Muscle of leg (tissue), 3 donors: ENCODE measurements at regions not wholly inside any gene's neighbourhood (a gene's known extent, or its start where the extent isn't known, plus 50 kb on each side); places are given as distances from the start of the nearest gene placed in this dataset.

Experiments
- DNase-seq: peaks from one replicate; pipeline ENCODE4 v3.0.0; 2013
- H3K27ac ChIP-seq: one replicate; pipeline ENCODE4 v1.5.1; 2013; ENCODE audit warnings: mild to moderate bottlenecking, low read length, control low read depth
- H3K27me3 ChIP-seq: one replicate; pipeline ENCODE4 v1.6.1; 2013; ENCODE audit warnings: low read length; ENCODE audit not compliant: control insufficient read depth, insufficient read depth
- H3K36me3 ChIP-seq: one replicate; pipeline ENCODE4 v1.6.1; 2013; ENCODE audit warnings: low read length; ENCODE audit not compliant: control insufficient read depth, insufficient read depth
- H3K4me1 ChIP-seq: one replicate; pipeline ENCODE4 v1.6.1; 2013; ENCODE audit warnings: low read length; ENCODE audit not compliant: control insufficient read depth, insufficient read depth
- H3K4me3 ChIP-seq: one replicate; pipeline ENCODE4 v1.5.1; 2013; ENCODE audit warnings: low read length, control low read depth
- H3K9me3 ChIP-seq: replicated peaks from 2 replicates; pipeline ENCODE4 v1.6.1; 2013; ENCODE audit warnings: low read depth, low read length; ENCODE audit not compliant: control insufficient read depth
- WGBS: methylation state at CpG from one replicate; pipeline ENCODE4 v1.1.5; 2013; ENCODE audit warnings: missing lambda C conversion rate; ENCODE audit not compliant: insufficient coverage; 5-methylcytosine and 5-hydroxymethylcytosine counted together

DNA sequence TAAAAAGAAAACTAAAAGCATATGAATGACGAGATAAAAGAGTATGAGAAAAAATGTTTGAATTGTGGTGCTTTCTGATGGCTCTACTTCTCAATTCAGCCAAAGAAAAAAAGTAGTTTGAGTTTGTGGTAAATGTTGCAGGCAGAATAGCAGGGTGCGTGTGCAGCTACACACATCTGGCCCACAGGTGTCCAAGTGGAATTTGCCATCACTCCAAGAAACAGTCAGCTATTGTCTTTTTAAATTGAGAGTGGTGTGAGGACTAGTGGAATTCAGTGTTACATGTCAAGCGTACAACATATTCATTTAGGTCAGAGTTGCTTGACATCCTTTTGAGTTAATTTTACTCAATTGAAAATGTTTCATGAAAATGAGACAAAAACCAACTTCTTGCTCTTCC is 424.8 kb upstream of the MAD2L1 start:
- no peak overlapping the region for H3K4me3 ChIP-seq
- no peaks in the 10 kb centered on the region for H3K27me3 ChIP-seq
- no peak overlapping the region for H3K27ac ChIP-seq
- H3K36me3 ChIP-seq: no peaks in the 10 kb centered on the region
- WGBS: 67% methylated on average over 1 of the region's 3 CpGs
- DNase-seq: peak; percentile 4
- no peaks in the 10 kb centered on the region for H3K9me3 ChIP-seq
- no peaks in the 10 kb centered on the region for H3K4me1 ChIP-seq

DNA sequence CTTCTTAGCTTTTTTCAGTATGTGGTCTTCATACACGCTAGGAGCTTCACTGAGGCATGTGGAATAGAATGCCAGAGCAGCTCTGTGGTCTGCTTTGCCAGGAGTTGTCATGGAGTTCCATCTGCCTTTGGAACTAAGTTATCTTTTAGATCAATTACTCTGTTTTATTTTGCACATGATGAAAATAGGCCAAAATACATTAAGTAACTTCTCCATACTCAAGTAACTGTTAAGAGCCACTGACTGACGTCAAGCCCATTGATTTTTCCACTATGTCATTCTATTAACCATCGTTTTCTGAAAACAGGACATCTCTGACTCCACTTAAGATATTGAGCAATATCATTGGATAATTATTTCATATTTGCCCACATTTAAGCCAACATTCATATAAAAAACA is 415.1 kb upstream of the MAD2L1 start:
- Histone ChIP-seq H3K4me1 (no peaks in the 10 kb centered on the region), H3K9me3 (no peaks in the 10 kb centered on the region), H3K27me3 (no peaks in the 10 kb centered on the region), H3K4me3 (no peak overlapping the region), H3K27ac (no peak overlapping the region), H3K36me3 (no peaks in the 10 kb centered on the region)
- peak; percentile 51 for DNase-seq
- no CpG with 5 or more reads among the region's 3 CpGs for WGBS

DNA sequence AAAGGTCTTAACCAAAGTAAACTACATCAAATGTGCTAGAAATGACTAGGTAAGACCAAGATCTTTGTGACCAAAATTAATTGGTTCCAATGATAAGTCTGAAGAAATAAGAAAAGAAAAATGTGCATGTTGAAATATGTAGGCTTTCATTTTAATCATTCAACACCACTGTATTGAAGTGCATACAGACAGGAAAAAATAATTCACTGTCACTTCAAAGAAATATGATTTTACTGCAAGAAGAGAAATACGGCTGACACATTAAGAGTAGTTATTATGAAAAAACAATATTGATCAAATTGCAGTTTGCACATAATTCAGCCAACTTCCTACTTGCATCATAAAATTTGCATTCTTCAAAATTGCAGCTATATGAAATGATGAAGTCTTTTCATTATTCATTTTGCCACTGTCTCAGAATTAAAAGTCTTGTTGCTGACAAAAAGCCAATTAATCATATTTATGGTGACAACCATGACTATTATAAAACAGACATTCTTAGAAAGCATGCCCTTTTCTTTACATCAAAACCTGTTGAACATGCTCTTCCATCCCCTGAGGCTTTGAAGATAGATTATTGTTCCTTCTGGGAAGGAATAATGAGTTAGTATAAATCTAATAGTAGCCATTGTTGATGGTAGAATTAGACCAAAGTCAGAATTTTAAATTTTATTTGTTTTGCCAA is 405.9 kb upstream of the MAD2L1 start:
- H3K27ac ChIP-seq: no peak overlapping the region
- no peak overlapping the region for H3K4me3 ChIP-seq
- no peak for DNase-seq
- no peaks in the 10 kb centered on the region for H3K27me3 ChIP-seq
- no CpG with 5 or more reads among the region's 1 CpG for WGBS
- H3K9me3 ChIP-seq: no peaks in the 10 kb centered on the region
- H3K36me3 ChIP-seq: no peaks in the 10 kb centered on the region
- H3K4me1 ChIP-seq: no peaks in the 10 kb centered on the region

DNA sequence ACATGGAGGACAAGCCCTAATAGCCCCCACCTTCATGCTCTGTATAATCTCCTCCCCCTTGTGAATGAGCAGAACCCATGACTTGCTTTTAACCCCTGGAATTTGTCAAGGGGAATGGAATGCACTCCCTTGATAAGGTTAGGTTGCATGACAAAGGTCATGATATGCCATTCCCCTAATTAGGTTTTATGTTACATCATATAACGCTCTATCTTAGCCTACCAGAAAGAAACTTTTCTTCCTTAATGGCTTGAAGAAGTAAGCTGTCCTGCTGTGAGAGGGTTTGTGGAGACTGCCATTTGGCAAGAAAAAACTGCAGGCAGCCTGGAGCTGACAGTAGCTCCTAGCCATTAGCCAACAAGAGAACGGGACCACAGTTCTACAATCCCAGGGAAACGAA is 399.8 kb upstream of the MAD2L1 start:
- Histone ChIP-seq H3K4me1 (no peaks in the 10 kb centered on the region), H3K27me3 (no peaks in the 10 kb centered on the region), H3K4me3 (no peak overlapping the region), H3K9me3 (no peaks in the 10 kb centered on the region), H3K36me3 (no peaks in the 10 kb centered on the region), H3K27ac (no peak overlapping the region)
- no peak for DNase-seq
- no CpG with 5 or more reads among the region's 3 CpGs for WGBS

DNA sequence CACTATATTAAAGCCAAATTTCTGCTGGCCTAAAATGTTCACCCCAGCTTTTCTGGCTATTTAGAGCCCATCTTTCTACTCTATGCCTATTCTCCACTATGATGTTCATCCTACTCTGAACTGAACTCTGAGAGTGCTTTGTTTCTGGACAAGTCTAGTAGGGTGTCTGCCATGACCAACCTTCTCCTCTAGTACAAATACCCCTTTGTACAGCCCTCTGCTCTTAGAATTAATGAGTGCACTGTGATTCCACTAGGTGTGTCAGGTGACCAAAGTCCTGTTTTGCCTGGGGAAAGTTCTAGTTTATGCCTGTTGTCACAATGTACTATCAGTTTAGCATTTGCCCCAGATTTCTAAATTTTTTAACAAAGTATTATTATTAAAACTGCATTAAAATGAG is 388.1 kb upstream of the MAD2L1 start:
- Histone ChIP-seq H3K4me1 (no peaks in the 10 kb centered on the region), H3K36me3 (no peaks in the 10 kb centered on the region), H3K4me3 (no peak overlapping the region), H3K9me3 (no peaks in the 10 kb centered on the region), H3K27me3 (no peaks in the 10 kb centered on the region), H3K27ac (no peak overlapping the region)
- DNase-seq: no peak

DNA sequence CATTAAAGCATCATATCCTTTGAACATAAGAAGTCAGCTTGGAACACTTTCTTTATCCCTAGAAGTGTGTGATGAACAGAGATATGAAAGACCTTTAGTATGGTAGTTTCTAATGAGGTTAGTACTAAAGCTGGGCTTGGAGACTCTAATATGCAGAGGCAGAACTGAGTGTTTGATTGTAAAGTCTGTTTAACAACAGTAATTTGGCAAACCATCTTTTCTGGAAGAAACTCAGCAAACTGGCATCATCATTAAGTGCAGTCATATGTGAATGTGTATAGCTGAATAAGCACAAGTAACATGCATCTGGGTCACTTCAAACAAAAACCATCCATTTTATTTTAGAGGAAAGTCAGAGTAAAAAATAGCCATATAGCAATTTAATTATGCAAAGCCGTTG is 385.9 kb upstream of the MAD2L1 start:
- no peaks in the 10 kb centered on the region for H3K36me3 ChIP-seq
- DNase-seq: no peak
- no peak overlapping the region for H3K27ac ChIP-seq
- no peaks in the 10 kb centered on the region for H3K4me1 ChIP-seq
- no peaks in the 10 kb centered on the region for H3K27me3 ChIP-seq
- H3K4me3 ChIP-seq: no peak overlapping the region
- H3K9me3 ChIP-seq: no peaks in the 10 kb centered on the region
- WGBS: no CpG with 5 or more reads among the region's 1 CpG

DNA sequence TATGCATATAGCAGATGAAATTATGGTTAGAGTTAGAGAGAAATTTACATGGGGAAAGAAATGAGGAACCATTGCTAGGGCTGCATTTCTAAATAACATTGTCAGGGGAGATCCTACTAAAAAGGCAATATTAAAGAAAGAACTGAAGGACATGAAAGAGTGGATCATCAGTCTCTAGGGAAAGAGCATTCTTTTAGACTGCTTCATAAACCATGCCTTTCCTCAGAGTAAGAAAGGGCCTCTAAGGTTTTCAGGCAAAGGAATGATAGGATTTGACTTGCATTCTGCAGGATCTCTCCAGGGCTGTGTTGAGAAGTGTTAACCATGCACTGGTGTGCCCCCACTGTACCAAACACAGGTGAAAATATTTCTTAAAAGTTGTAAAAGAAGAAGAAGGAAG is 385.4 kb upstream of the MAD2L1 start:
- H3K9me3 ChIP-seq: no peaks in the 10 kb centered on the region
- no peaks in the 10 kb centered on the region for H3K27me3 ChIP-seq
- DNase-seq: no peak
- H3K4me1 ChIP-seq: no peaks in the 10 kb centered on the region
- H3K36me3 ChIP-seq: no peaks in the 10 kb centered on the region
- H3K27ac ChIP-seq: no peak overlapping the region
- no peak overlapping the region for H3K4me3 ChIP-seq

DNA sequence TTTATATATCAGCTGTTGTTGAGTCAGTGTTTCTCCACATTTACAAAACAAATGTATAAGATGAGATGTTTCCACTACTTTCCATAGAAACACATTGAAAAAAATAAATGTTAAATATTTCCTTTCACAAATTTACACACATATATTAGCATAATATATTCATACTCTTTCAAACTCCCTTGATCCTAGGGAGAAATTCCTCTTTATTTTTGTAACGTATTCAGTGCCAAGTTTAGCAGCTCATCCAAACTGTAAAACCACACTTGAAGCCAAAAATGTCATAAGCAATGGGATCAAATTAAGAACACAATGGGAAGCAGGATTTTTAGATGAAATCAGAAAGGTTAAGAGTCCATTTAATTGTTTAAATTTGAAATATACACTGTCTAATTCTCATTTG is 381.1 kb upstream of the MAD2L1 start:
- Histone ChIP-seq H3K4me1 (peaks cover 2% of the 10 kb centered on the region), H3K27me3 (no peaks in the 10 kb centered on the region), H3K36me3 (no peaks in the 10 kb centered on the region), H3K27ac (peak overlapping the region; percentile 31), H3K4me3 (no peak overlapping the region), H3K9me3 (no peaks in the 10 kb centered on the region)
- WGBS: no CpG with 5 or more reads among the region's 1 CpG
- peak; percentile 82 for DNase-seq

DNA sequence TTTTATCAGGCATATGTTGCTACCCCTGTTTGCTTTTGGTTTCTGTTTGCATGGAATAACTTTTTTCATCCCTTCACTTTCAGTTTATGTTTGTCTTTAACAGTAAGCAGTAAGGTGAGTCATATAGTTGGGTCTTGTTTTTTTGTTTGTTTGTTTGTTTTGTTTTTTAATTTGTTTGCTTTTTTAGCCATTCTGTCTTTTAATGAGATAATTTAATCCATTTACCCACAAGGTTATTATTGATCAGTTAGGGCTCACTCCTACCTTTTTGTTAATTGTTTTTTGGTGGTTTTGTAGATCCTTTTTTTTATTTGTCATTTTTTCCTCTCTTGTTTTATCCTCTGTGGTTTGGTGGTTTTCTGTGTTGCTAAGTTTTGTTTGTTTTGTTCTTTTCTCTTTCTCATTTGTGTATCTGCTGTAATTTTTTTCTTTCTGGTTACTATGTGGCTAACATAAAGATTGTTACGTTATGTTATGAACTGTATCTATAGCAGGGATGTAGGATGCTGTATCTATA is 379.5 kb upstream of the MAD2L1 start:
- Histone ChIP-seq H3K27me3 (no peaks in the 10 kb centered on the region), H3K27ac (no peak overlapping the region), H3K36me3 (no peaks in the 10 kb centered on the region), H3K4me3 (no peak overlapping the region), H3K9me3 (no peaks in the 10 kb centered on the region), H3K4me1 (peaks cover 2% of the 10 kb centered on the region)
- WGBS: no CpG with 5 or more reads among the region's 1 CpG
- peak; percentile 24 for DNase-seq

DNA sequence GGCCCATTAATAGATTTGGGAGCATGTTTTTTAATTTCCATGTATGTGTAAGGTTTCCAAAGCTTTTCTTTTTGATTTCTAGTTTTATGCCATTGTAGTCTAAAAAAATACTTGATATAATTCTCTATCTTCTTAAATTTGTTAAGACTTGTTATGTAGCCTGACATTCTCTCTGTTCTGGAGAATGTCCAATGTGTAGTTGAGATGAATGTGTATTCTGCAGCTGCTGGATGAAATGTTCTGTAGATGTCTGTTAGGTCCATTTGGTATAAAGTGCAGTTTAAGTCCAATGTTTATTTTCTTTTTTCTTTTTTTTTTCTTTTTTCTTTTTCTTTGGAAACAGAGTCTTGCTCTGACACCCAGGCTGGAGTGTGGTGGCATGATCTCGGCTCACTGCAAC is 378.5 kb upstream of the MAD2L1 start:
- Histone ChIP-seq H3K27me3 (no peaks in the 10 kb centered on the region), H3K9me3 (no peaks in the 10 kb centered on the region), H3K36me3 (no peaks in the 10 kb centered on the region), H3K4me1 (peaks cover 2% of the 10 kb centered on the region), H3K27ac (no peak overlapping the region), H3K4me3 (no peak overlapping the region)
- peak; percentile 51 for DNase-seq
- no CpG with 5 or more reads among the region's 1 CpG for WGBS

DNA sequence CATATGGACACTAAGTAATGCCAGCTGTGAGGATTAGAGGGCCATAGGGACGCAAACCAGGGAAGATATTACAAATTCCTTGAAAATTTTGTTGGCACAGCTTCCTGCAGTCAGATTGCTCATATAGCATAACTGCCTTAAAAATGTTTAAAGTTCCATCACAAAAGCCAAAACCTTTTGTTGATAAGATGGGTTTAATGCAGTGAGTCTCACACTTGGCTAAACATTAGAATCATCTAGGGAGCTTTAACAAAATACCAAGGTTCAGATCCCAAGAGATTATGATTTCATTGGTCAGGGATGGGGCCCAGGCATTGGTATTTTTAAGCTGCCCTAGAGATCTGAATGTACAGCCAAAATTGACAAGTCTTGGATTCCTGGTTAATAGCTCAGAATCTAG is 376.5 kb upstream of the MAD2L1 start:
- peak; percentile 69 for DNase-seq
- Histone ChIP-seq H3K27ac (no peak overlapping the region), H3K9me3 (no peaks in the 10 kb centered on the region), H3K4me1 (peaks cover 2% of the 10 kb centered on the region), H3K4me3 (no peak overlapping the region), H3K36me3 (no peaks in the 10 kb centered on the region), H3K27me3 (no peaks in the 10 kb centered on the region)
- WGBS: no CpG with 5 or more reads among the region's 1 CpG
